ENCODE measurements at regions not wholly inside any gene's neighbourhood (a gene's known extent, or its start where the extent isn't known, plus 50 kb on each side); places are given as distances from the start of the nearest gene placed in this dataset.
"Not testable (repeated sequence)": the region's sequence is repeated elsewhere in the genome, so short reads cannot be mapped to it uniquely, and the experiment has no call there.

DNA sequence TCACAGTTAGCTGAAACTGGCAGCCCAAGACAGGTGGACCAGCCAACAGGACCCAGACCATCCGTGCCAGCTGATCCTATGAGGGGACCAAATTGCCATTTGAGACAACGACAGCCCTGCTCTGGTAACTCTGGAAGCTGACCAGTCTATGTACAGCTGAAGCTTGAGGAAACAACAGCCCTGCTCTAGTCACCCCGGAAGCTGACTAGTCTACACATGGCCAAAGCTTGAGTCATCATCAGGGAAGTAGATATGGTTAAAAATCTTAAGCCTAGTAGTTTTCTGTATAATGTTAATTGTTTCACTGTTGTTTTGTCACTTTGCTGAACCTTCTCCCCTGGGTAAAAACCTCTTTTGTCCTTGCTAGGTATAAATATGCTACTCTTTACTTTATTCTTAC lies 905.4 kb upstream of the NDST4 start:
- DNase-seq (ENCODE audit: low spot score): no peak

DNA sequence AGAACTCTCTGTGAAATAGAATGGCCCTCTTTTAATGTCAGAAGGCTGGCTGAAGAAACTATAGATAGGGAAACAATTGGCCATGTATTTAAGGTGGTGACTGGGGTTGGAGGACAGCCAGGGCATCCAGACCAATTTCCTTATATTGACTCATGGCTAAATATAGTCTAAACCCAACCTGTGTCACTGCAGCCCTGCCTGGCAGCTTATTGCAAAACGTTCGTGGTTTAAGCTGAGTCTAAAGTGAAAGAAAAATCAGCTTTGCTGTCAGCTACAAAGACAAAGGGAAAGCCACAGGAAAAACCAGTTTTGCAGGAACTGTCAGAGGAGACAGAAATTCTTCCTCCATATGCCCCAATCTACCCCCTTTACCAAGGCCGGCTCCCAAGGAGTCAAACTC lies 902.8 kb upstream of the NDST4 start:
- DNase-seq (ENCODE audit: low spot score): no peak

DNA sequence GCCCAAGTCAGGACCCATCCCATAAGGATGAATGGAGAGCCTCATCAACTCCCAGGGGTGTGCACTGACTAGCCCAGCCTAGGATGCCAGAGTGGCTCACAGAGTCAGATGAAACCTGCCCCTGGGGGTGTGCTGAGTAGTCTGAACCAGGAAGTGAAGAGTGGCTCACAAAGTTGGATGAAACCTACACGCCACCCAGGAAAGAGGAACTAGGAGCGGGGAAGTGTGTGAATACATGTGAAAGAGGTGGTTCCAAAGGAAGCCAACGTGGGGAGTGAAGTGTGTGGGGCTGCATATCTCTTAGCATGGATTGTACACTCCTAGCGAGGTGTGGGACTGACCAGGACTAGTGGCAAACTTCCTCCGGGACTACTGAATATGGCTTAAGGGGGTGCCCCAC lies 902.1 kb upstream of the NDST4 start:
- DNase-seq (ENCODE audit: low spot score): no peak

- no peak for DNase-seq (ENCODE audit: low spot score)
Measured at GRCh38 chr4:116015062-116015461, 901.6 kb upstream of the NDST4 start.

- no peak for DNase-seq (ENCODE audit: low spot score)
Measured at GRCh38 chr4:116010923-116011322, 897.5 kb upstream of the NDST4 start.

DNA sequence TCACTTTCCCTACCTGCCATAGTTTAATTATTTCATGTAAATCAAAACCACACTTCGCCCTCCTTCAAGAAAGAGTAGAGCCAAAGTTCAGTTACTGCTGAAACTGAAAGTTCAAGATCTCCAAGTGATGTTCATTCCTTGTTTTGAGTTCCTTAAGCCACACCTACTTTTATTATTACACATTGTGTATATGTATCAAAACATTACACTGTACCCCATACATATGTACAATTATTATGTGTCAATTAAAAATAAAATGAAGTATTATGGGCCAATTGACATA lies 892.3 kb upstream of the NDST4 start:
- no peak for DNase-seq (ENCODE audit: low spot score)

- DNase-seq (ENCODE audit: low spot score): no peak
Measured at GRCh38 chr4:116005037-116005805, 891.8 kb upstream of the NDST4 start.

DNA sequence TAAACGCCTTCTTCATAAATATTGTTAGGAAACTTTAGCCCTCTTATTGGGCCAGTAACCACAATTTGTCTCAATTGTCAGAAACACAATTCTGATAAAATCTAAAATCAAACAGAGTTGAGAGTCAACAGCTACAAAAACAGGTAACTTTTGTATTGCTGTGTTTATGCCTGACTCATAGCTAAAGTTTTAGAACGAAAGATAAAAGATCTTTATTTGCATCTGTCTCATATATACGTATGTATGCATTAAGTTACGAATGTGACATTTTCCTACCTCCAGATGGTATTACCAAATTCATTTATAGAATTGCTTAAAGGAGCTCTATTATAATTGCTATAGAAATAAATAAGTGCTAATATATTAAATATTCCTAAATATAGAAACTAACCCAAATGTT lies 887.9 kb upstream of the NDST4 start:
- no peak for DNase-seq (ENCODE audit: low spot score)

DNA sequence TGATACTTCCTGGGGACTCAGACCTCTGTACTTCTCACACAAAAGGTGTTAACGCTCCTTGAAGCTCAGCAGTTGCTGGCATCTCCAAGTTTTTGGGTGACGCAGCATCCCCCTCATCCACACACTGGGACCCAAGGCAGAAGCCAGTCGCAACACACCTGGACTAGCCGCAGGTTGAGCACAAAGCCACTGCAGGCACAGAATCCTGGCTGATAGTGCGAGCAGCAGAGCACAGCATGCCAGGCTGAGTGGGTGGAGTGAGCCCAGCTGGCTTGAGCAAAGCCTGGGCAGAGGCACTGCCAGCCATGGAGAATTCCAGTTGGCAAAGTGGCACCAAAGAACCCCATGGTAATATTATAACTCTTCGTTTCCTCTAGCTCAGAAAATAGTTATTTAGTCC lies 873.2 kb upstream of the NDST4 start:
- DNase-seq (ENCODE audit: low spot score): no peak

DNA sequence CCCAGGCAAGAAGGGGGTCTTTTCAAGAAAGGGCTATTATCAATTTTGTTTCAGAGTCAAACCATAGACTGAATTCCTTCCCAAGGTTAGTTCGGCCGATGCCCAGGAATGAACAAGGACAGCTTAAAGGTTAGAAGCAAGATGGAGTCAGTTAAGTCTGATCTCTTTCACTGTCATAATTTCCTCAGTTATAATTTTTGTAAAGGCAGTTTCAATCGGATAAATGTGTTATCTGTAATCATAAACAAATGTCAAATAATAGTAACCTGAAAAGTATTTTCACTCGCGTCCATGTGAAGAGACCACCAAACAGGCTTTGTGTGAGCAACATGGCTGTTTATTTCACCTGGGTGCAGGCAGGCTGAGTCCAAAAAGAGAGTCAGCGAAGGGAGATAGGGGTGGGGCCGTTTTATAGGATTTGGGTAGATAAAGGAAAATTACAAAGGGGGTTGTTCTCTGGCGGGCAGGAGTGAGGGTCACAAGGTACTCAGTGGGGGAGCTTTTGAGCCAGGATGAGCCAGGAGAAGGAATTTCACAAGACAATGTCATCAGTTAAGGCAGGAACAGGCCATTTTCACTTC lies 862.1 kb upstream of the NDST4 start:
- DNase-seq (ENCODE audit: low spot score): not testable (repeated sequence)

DNA sequence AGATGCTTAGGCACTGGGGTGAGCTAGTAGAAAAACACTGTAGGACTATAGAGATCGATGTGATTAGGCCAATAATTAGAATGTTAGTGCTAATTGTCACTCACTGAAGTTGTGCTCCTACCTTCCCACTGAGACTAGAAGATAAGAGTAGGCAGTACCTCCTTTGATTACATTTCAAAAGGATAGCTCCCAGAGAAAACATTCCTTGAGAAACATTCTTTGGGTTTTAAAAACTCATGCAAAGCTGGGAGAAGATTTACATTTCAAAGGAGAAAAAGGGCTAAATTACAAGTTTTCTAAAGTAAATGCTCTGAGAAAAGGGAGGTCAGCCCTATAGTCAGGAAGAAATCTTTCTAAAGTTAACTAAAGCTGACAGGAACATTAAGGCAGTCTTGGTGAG lies 860.3 kb upstream of the NDST4 start:
- no peak for DNase-seq (ENCODE audit: low spot score)

DNA sequence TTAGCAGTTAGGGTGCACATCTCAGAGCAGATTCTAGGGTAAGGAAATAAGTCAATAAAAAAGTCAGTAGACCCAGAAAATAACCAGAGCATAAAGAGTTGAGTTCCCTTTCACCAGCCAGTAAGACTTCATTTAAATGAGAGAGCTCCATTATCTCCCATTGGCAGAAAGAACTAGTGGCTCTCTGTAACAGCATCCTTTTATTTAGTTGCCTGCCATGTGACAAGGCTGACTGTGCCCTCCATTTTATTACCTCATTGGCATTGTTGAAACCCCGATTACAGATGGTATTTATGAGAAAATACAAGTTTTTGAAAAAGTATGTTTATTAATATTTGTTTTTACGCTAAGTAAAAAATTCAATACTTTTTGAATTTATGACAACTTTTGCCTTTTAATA lies 859.5 kb upstream of the NDST4 start:
- no peak for DNase-seq (ENCODE audit: low spot score)

GRCh38 chr4:115970859-115971258 lies 857.4 kb upstream of the NDST4 start:
- DNase-seq (ENCODE audit: low spot score): no peak

GRCh38 chr4:115969756-115970155 lies 856.3 kb upstream of the NDST4 start:
- no peak for DNase-seq (ENCODE audit: low spot score)

- no peak for DNase-seq (ENCODE audit: low spot score)
Measured at GRCh38 chr4:115965588-115965987, 852.2 kb upstream of the NDST4 start.

DNA sequence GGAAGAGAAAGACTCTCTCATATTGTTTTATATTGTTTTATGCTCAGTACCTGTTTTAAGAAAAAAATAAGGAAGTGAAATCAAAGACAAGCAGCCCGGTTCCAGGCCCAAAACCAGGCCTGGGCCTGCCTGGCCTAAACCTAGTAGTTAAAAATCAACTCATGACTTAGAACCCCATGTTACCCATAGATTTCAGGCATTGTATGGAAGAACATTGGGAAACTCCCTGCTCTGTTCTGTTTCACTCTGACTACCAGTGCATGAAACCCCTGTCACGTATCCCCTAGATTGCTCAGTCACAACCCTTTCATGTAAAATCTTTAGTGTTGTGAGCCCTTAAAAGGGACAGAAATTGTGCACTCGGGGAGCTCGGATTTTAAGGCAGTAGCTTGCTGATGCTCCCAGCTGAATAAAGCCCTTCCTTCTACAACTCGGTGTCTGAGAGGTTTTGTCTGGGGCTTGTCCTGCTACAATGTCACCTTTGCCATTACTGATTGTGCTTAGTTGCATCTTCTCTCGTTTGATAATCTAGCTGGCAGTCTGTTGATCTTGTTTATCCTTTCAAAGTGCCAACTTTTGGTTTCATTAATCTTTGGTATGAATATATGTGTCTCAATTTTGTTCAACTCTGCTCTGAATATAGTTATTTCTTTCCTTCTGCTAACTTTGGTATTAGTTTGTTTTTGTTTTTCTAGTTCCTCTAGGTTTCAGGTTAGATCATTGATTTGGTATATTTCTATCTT lies 842.8 kb upstream of the NDST4 start:
- DNase-seq (ENCODE audit: low spot score): not testable (repeated sequence)

GRCh38 chr4:115950806-115951205 lies 837.4 kb upstream of the NDST4 start:
- DNase-seq (ENCODE audit: low spot score): no peak

DNA sequence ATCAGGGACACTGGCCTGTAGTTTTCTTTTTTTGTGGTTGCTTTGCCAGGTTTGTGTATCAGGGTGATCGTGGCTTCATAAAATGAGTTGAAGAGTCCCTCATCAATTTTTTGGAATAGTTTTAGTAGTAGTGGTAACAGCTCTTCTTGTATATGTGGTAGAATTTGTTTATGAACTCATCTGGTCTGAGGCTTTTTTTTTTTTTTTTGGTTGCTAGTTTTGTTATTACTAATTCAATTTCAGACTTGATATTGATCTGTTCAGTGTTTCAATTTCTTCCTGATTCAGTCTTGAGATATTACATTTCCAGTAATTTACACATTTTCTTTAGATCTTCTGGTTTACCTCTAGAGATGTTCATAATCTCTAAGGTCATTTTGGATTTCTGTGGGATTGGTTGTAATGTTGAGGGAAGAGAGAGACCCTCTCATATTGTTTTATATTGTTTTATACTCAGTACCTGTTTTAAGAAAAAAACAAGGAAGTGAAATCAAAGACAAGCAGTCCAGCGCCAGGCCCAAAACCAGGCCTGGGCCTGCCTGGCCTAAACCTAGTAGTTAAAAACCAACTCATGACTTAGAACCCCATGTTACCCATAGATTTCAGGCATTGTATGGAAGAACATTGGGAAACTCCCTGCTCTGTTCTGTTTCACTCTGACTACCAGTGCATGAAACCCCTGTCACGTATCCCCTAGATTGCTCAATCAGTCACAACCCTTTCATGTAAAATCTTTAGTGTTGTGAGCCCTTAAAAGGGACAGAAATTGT lies 836.7 kb upstream of the NDST4 start:
- DNase-seq (ENCODE audit: low spot score): not testable (repeated sequence)

DNA sequence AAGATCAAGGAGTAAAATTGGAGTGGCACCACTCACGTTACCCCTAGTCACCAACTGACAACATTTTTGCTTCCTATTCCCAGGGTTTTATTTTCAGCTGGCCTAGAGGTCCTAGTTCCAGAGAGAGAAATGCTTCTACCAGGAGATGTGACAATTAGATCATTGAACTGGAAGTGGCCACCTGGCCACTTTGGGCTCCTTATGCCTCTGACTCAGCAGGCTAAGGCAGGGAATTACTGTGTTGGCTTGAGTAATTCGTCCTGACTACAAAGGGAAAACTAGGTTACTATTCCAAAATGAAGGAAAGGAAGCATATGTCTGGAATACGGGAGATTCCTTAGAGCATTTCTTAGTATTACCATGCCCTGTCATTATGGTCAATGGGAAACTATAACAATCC lies 831.6 kb upstream of the NDST4 start:
- no peak for DNase-seq (ENCODE audit: low spot score)

DNA sequence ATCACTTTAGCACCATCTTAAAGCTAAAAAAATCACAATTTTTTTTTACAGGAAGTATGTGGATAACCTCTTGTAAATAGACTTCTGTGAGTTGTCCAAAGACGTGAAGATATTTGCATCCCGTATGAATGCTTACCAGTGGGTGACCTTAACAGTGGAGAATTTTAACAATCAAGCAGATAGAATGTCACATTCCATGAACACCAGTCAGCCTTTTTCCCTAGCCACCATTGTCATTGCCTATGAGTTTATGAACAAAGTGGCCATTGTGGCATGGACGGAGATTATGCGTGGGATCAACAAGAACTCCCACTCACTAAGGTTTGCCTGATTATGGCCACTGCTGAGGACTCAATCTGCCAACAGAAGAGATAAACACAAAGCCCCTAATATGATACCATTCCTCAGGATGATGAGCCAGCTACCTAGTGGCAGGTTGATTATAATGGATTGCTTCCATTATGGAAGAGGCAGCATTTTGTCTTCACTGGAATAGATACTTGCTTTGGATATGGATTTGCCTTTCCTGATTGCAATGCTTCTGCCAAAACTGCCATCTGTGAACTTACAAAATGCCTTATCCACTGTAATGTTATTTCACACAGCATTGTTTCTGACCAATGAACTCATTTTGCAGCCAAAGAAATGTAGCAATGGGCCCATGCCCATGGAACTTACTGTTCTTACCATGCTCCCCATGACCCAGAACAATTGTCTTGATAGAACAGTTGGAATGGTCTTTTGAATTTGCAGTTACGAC lies 830.9 kb upstream of the NDST4 start:
- no peak for DNase-seq (ENCODE audit: low spot score)

DNA sequence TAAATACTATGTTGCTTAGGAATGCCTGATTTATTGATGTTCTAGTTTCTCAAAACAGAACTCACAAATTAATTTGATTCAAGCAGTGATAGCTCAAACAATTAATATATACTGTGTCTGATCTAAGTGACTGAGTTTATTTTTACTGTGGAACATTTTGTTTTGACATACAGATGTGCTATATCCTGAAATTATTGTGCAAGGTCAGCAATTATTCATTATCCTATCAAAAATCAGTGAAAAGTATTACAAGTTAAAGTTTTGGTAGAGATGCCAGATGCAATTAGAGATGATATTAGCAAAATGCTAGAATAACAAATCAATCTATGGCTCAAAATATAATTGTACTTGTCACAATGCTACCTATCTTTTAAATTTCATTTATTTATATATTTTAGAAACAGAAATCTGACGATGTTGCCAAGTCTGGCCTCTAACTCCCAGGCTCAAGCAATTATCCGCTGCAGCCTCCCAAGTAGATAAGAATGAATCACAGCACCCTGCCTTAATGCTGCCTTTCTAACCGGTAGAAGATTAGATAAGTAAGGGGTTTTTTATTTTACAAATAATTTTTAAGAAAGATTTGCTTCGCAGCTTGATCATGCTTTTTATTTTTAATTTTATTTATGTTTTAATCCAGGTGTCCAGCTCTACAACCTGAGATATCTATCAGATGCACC lies 825.5 kb upstream of the NDST4 start:
- DNase-seq (ENCODE audit: low spot score): no peak

GRCh38 chr4:115929373-115929772 lies 816.0 kb upstream of the NDST4 start:
- DNase-seq (ENCODE audit: low spot score): no peak
